Naive B cell (primary cell): ENCODE measurements at regions not wholly inside any gene's neighbourhood (a gene's known extent, or its start where the extent isn't known, plus 50 kb on each side); places are given as distances from the start of the nearest gene placed in this dataset.

Source experiments
- ATAC-seq, 2 donors: fragments of 150-1000 bp; cut with Tn5 transposase; 2 replicates each; pipeline ENCODE4 v1.10.0; 2021; ENCODE audit warnings: low read depth in 2 of 2, mild to moderate bottlenecking in 2 of 2, moderate library complexity in 2 of 2
- DNase-seq: peaks from one replicate; pipeline ENCODE4 v3.0.0; 2022
- H3K27ac Mint-ChIP-seq, 6 donors: one replicate each; pipeline ENCODE4 v1.8.0; 2020 to 2022; ENCODE audit warnings: mild to moderate bottlenecking in 6 of 6, mixed read lengths in 6 of 6, moderate library complexity in 5 of 6, inconsistent platforms in 2 of 6
- H3K27me3 Mint-ChIP-seq, 3 donors: one replicate each; pipeline ENCODE4 v1.8.0; 2021 to 2022; ENCODE audit warnings: mixed read lengths in 3 of 3, mild to moderate bottlenecking in 1 of 3
- H3K36me3 Mint-ChIP-seq, 2 donors: one replicate each; pipeline ENCODE4 v1.8.0; 2020 to 2022; ENCODE audit warnings: mixed read lengths in 2 of 2, inconsistent platforms in 1 of 2, mild to moderate bottlenecking in 1 of 2
- H3K4me1 Mint-ChIP-seq, 3 donors: one replicate each; pipeline ENCODE4 v1.8.0; 2020 to 2022; ENCODE audit warnings: mixed read lengths in 3 of 3, inconsistent platforms in 1 of 3, mild to moderate bottlenecking in 1 of 3, moderate library complexity in 1 of 3
- H3K4me3 Mint-ChIP-seq, 8 donors: one replicate each; pipeline ENCODE4 v1.8.0; 2020 to 2022; ENCODE audit warnings: mild to moderate bottlenecking in 8 of 8, mixed read lengths in 8 of 8, moderate library complexity in 8 of 8, inconsistent platforms in 2 of 8
- H3K9me3 Mint-ChIP-seq, 7 donors: one replicate each; pipeline ENCODE4 v1.8.0; 2020 to 2022; ENCODE audit warnings: mixed read lengths in 7 of 7, mild to moderate bottlenecking in 5 of 7, inconsistent platforms in 2 of 7, moderate library complexity in 1 of 7

DNA sequence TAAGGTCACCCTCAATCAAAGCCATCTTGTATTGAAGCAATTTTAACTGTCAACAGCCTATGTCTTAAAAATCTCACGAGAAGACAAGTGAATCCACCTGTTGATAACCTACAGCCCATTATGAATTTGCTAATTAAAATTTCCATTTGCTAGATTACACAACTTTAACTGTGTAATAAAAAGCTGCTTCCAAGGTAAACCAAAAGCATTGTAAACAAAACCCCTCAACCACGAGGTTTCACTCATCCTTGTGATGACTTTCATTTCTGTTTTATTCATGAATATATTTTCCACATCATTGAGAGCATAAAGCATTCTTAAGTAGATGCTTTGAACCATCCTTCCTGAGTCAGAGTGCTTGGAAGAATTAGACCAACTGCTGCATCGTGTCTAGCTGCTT lies 217.5 kb upstream of the GYPA start:
- Mint-ChIP-seq H3K9me3 (no peaks in the 10 kb centered on the region), H3K36me3 (peaks cover 0 to 11% of the 10 kb centered on the region in 2 donors)

DNA sequence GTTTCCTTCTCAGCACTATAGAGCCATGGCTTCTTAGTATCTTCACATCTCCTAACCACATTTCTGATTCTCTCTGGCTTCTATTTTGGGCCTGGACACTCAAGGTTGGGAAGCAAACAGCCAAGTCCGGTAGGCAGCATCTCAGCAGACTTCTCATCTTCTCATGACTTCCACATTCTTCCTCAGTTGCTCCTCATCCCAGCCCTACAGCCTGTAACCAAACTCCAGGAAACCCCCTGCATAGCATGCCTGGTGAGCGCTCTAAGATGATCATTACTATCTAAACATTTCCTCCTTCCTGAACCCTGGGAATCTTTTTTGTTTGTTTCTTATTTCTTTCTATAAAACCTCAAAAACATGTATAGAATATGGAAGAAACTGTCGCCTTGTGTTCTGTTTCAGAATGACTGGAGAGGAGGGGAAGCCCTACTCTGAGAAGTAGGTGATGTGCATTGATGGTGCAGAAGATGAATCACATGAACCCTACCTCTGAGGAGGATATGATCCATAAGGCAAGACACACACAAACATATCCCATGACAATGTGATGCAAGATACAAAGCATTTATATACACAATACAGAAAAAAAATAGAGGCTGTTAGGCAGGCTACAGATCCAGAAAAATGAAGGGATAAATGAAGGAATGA lies 219.8 kb upstream of the GYPA start:
- Mint-ChIP-seq H3K4me1 (peaks cover 5 to 34% (median 33%) of the 10 kb centered on the region in 3 donors), H3K27me3 (peaks cover 32 to 40% (median 37%) of the 10 kb centered on the region in 3 donors), H3K27ac (peak overlapping the region in 1 of 6 donors; percentile 0), H3K36me3 (peaks cover 0 to 11% of the 10 kb centered on the region in 2 donors), H3K9me3 (no peaks in the 10 kb centered on the region), H3K4me3 (no peak overlapping the region)
- no peak for ATAC-seq
- DNase-seq, result no peak

More for the DNA sequence above, 217.5 kb upstream of the GYPA start:
- Mint-ChIP-seq H3K4me1 (peaks cover 5 to 34% (median 33%) of the 10 kb centered on the region in 3 donors), H3K4me3 (peak overlapping the region in 2 of 8 donors; percentile 16 to 46), H3K27me3 (peaks cover 42 to 57% (median 54%) of the 10 kb centered on the region in 3 donors), H3K27ac (peak overlapping the region in 3 of 6 donors; percentile 47 to 79 (median 74))
- DNase-seq (peak; percentile 49), ATAC-seq (peak; percentile 88 to 89)

DNA sequence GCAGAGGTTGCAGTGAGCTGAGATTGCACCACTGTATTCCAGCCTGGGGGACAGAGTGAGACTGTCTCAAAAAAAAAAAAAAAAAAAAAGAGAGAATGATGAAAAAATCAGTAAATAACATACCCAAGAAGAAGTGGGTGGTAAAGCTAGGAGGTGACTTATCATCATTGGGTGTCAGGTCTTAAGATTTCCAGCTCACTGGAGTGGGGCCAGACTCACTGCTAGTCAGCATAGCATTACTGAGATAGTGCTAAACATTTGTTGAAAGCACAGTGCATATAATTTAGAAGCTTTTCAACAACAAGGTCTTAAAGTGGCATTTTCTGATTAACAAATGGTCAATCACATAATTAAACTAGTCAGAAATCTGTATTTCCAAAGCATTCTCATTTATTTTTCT lies 221.8 kb upstream of the GYPA start:
- Mint-ChIP-seq H3K27ac (no peak overlapping the region), H3K27me3 (peaks cover 19 to 32% (median 24%) of the 10 kb centered on the region in 3 donors)
- ATAC-seq, result no peak

DNA sequence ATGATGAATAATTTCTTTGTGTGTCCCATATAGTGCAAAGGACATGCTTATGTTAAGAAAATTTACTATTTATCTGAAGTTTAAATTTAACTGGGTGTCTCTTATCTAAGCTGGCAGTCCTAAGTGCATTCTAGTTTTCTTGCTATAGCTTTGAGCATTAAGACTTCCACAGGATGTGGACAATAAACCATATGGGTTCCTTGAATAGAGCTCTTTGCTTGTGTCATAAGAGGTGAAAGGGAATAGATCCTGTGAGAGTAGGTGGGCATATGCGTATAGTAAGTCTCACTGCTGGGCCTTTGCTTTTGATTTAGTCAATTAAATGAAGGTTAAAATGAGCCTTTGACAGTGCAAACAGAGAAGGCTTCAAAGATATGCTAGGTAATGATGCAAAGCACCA lies 223.4 kb upstream of the GYPA start:
- ATAC-seq (no peak), DNase-seq (no peak)
- no peak overlapping the region for H3K27ac Mint-ChIP-seq
- H3K4me3 Mint-ChIP-seq, result no peak overlapping the region
- H3K36me3 Mint-ChIP-seq, result peaks cover 0 to 11% of the 10 kb centered on the region in 2 donors
- peaks cover 19 to 26% (median 24%) of the 10 kb centered on the region in 3 donors for H3K27me3 Mint-ChIP-seq
- H3K4me1 Mint-ChIP-seq, result peaks cover 0 to 3% (median 2%) of the 10 kb centered on the region in 3 donors
- H3K9me3 Mint-ChIP-seq, result peaks cover 0 to 2% (median 0%) of the 10 kb centered on the region in 7 donors

More for the DNA sequence above, 221.8 kb upstream of the GYPA start:
- no peaks in the 10 kb centered on the region for H3K9me3 Mint-ChIP-seq
- DNase-seq, result no peak
- H3K36me3 Mint-ChIP-seq, result peaks cover 0 to 11% of the 10 kb centered on the region in 2 donors
- no peak overlapping the region for H3K4me3 Mint-ChIP-seq
- H3K4me1 Mint-ChIP-seq, result peaks cover 5 to 17% (median 17%) of the 10 kb centered on the region in 3 donors

GRCh38 chr4:144366425-144366824 lies 225.9 kb upstream of the GYPA start:
- ATAC-seq (no peak), DNase-seq (no peak)
- H3K9me3 Mint-ChIP-seq, result peaks cover 0 to 2% (median 0%) of the 10 kb centered on the region in 7 donors
- peaks cover 5 to 11% (median 5%) of the 10 kb centered on the region in 3 donors for H3K27me3 Mint-ChIP-seq
- H3K36me3 Mint-ChIP-seq, result no peaks in the 10 kb centered on the region
- no peak overlapping the region for H3K4me3 Mint-ChIP-seq
- H3K4me1 Mint-ChIP-seq, result no peaks in the 10 kb centered on the region
- no peak overlapping the region for H3K27ac Mint-ChIP-seq

GRCh38 chr4:144371485-144371884 lies 231.0 kb upstream of the GYPA start:
- no peak overlapping the region for H3K4me3 Mint-ChIP-seq
- peaks cover 0 to 13% (median 3%) of the 10 kb centered on the region in 3 donors for H3K27me3 Mint-ChIP-seq
- H3K36me3 Mint-ChIP-seq, result no peaks in the 10 kb centered on the region
- H3K4me1 Mint-ChIP-seq, result no peaks in the 10 kb centered on the region
- DNase-seq (no peak), ATAC-seq (no peak)
- H3K9me3 Mint-ChIP-seq, result peaks cover 0 to 2% (median 0%) of the 10 kb centered on the region in 7 donors
- no peak overlapping the region for H3K27ac Mint-ChIP-seq

GRCh38 chr4:144374065-144374464 lies 233.5 kb upstream of the GYPA start:
- H3K4me3 Mint-ChIP-seq, result no peak overlapping the region
- no peaks in the 10 kb centered on the region for H3K36me3 Mint-ChIP-seq
- peaks cover 0 to 14% (median 4%) of the 10 kb centered on the region in 3 donors for H3K27me3 Mint-ChIP-seq
- no peak overlapping the region for H3K27ac Mint-ChIP-seq
- no peaks in the 10 kb centered on the region for H3K4me1 Mint-ChIP-seq
- H3K9me3 Mint-ChIP-seq, result no peaks in the 10 kb centered on the region
- DNase-seq, result no peak
- no peak for ATAC-seq

GRCh38 chr4:144376866-144377265 lies 236.3 kb upstream of the GYPA start:
- ATAC-seq, result no peak
- Mint-ChIP-seq H3K27ac (no peak overlapping the region), H3K4me1 (no peaks in the 10 kb centered on the region), H3K36me3 (peaks cover 0 to 3% of the 10 kb centered on the region in 2 donors), H3K9me3 (no peaks in the 10 kb centered on the region), H3K27me3 (peaks cover 0 to 14% (median 4%) of the 10 kb centered on the region in 3 donors), H3K4me3 (no peak overlapping the region)
- DNase-seq, result no peak

- Mint-ChIP-seq H3K27ac (no peak overlapping the region), H3K4me1 (peaks cover 0 to 7% (median 5%) of the 10 kb centered on the region in 3 donors), H3K4me3 (no peak overlapping the region), H3K36me3 (peaks cover 13 to 25% of the 10 kb centered on the region in 2 donors), H3K9me3 (peaks cover 17 to 47% (median 30%) of the 10 kb centered on the region in 7 donors), H3K27me3 (peaks cover 0 to 5% (median 0%) of the 10 kb centered on the region in 3 donors)
- ATAC-seq (peak; percentile 37 to 79), DNase-seq (peak; percentile 19)
These were observed 243.9 kb upstream of the GYPA start for GRCh38 chr4:144384408-144384807.

- Mint-ChIP-seq H3K36me3 (no peaks in the 10 kb centered on the region), H3K9me3 (peaks cover 0 to 17% (median 0%) of the 10 kb centered on the region in 7 donors), H3K4me3 (no peak overlapping the region), H3K27me3 (no peaks in the 10 kb centered on the region), H3K27ac (no peak overlapping the region), H3K4me1 (peaks cover 0 to 19% (median 11%) of the 10 kb centered on the region in 3 donors)
- no peak for ATAC-seq
- DNase-seq, result no peak
These were observed 246.0 kb upstream of the HHIP start for GRCh38 chr4:144399927-144400326.

DNA sequence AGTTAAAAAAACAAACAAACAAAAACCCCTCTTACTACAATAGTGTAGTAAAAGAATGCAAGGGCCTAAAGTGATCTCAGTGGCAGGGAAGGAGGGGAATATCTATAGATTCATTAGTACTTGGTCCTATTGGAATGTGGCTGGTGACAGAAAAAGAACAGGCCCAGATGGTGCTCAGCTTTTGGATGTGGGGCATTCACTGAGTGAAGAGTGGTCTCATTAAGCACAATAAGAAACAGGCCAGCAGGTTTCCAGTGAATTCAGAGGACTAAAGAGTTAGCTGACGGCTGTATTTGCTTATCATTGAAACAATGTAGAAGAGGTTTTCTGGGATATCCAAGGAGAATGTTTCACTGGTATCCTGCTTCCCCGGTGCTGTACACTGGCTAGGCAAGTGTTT lies 243.8 kb upstream of the HHIP start:
- no peak for DNase-seq
- peaks cover 0 to 19% (median 11%) of the 10 kb centered on the region in 3 donors for H3K4me1 Mint-ChIP-seq

DNA sequence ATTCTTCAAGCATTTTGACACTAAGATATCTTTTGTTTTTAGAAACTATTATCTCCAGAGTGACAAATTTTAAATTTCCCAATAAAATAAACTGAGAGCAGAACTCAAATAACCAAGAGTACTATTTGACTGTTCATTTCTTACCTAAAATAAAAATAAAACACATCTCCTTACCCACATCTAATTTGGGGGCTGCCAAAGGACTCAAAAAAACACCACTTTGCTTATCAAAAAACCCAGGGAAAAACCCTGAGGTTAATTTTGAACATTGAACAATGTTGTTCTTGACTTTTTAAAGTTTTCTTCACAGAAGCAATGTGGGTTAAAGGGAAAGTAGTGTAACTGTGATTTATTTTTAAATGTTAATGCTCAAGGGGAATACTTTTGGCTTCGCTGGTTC lies 243.0 kb upstream of the HHIP start:
- H3K4me1 Mint-ChIP-seq, result peaks cover 0 to 19% (median 11%) of the 10 kb centered on the region in 3 donors
- H3K27me3 Mint-ChIP-seq, result no peaks in the 10 kb centered on the region
- no peak overlapping the region for H3K27ac Mint-ChIP-seq
- no peaks in the 10 kb centered on the region for H3K36me3 Mint-ChIP-seq
- H3K4me3 Mint-ChIP-seq, result peak overlapping the region in 1 of 8 donors; percentile 24
- DNase-seq, result no peak
- peaks cover 0 to 7% (median 0%) of the 10 kb centered on the region in 7 donors for H3K9me3 Mint-ChIP-seq
- no peak for ATAC-seq

More for the DNA sequence above, 243.8 kb upstream of the HHIP start:
- Mint-ChIP-seq H3K27me3 (no peaks in the 10 kb centered on the region), H3K27ac (no peak overlapping the region), H3K4me3 (no peak overlapping the region), H3K36me3 (no peaks in the 10 kb centered on the region), H3K9me3 (peaks cover 0 to 9% (median 0%) of the 10 kb centered on the region in 7 donors)
- ATAC-seq, result no peak

DNA sequence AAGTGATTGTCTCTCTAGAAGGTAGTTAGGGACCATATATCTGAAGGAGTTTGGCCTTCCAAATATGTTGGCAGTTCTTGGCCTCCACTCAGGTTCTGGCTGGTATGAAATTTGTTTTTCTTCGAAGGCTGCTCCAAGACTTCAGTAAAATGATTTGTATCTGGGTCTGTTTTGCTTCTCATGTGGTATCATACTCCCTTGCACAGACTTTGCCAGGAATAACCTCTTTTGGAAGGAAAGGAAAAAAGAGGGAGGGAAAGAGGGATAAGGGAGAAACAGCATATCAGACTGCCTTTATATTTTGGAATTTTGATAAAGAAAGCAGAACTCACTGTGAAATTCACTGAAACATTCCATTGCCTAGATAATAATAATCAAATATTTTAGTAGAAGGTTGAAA lies 242.1 kb upstream of the HHIP start:
- Mint-ChIP-seq H3K4me3 (no peak overlapping the region), H3K4me1 (peaks cover 0 to 19% (median 11%) of the 10 kb centered on the region in 3 donors), H3K36me3 (no peaks in the 10 kb centered on the region), H3K27me3 (no peaks in the 10 kb centered on the region), H3K27ac (no peak overlapping the region), H3K9me3 (peaks cover 0 to 4% (median 0%) of the 10 kb centered on the region in 7 donors)
- ATAC-seq (no peak), DNase-seq (no peak)

GRCh38 chr4:144409525-144409924 lies 236.4 kb upstream of the HHIP start:
- Mint-ChIP-seq H3K27me3 (no peaks in the 10 kb centered on the region), H3K4me3 (peak overlapping the region in 1 of 8 donors; percentile 41), H3K27ac (no peak overlapping the region), H3K9me3 (no peaks in the 10 kb centered on the region), H3K36me3 (no peaks in the 10 kb centered on the region), H3K4me1 (peaks cover 0 to 6% (median 1%) of the 10 kb centered on the region in 3 donors)
- ATAC-seq (no peak), DNase-seq (no peak)
